NT2/D1 (cell line): ENCODE measurements at regions not wholly inside any gene's neighbourhood (a gene's known extent, or its start where the extent isn't known, plus 50 kb on each side); places are given as distances from the start of the nearest gene placed in this dataset.

Source experiments
- DNase-seq: peaks from one replicate; pipeline ENCODE4 v3.0.0-alpha.2; 2011; ENCODE audit warnings: low read depth, low spot score
- H3K27me3 ChIP-seq: 2 replicates; pipeline ENCODE4 v1.6.0; 2011; ENCODE audit warnings: mild to moderate bottlenecking; ENCODE audit not compliant: insufficient read length, insufficient read depth
- H3K36me3 ChIP-seq: 2 replicates; pipeline ENCODE4 v1.6.1; 2011; ENCODE audit warnings: mild to moderate bottlenecking, low read length, mixed read lengths; ENCODE audit not compliant: insufficient read depth, insufficient read length
- H3K4me1 ChIP-seq: 2 replicates; pipeline ENCODE4 v1.5.1; 2011; ENCODE audit not compliant: insufficient read depth, insufficient read length
- H3K4me3 ChIP-seq: 2 replicates; pipeline ENCODE4 v1.5.1; 2011; ENCODE audit warnings: low read depth; ENCODE audit not compliant: insufficient read length
- H3K9ac ChIP-seq: 2 replicates; pipeline ENCODE4 v1.6.0; 2011; ENCODE audit warnings: low read depth; ENCODE audit not compliant: insufficient read length
- H3K9me3 ChIP-seq: 2 replicates; pipeline ENCODE4 v1.5.1; 2011; ENCODE audit warnings: mild to moderate bottlenecking, low read length; ENCODE audit not compliant: insufficient read depth
- SUZ12 ChIP-seq: IDR thresholded peaks from 2 replicates; pipeline ENCODE4 v1.6.1; 2011; ENCODE audit not compliant: insufficient read length, insufficient read depth; ENCODE audit errors: extremely low read depth
- YY1 ChIP-seq: IDR thresholded peaks from 2 replicates; pipeline ENCODE4 v1.6.1; 2011; ENCODE audit not compliant: insufficient read length, insufficient read depth
- ZNF274 ChIP-seq: IDR thresholded peaks from 2 replicates; pipeline ENCODE4 v1.6.1; 2011; ENCODE audit warnings: mild to moderate bottlenecking, low read depth, low read length

GRCh38 chr5:63240063-63240755 is 661.6 kb downstream of the LRRC70 start:
- no peak overlapping the region for H3K4me3 ChIP-seq
- H3K4me1 ChIP-seq = no peaks in the 10 kb centered on the region
- H3K9ac ChIP-seq = no peak overlapping the region
- H3K36me3 ChIP-seq = no peaks in the 10 kb centered on the region
- no peaks in the 10 kb centered on the region for H3K9me3 ChIP-seq
- TF ChIP-seq SUZ12 (no peak), YY1 (no peak), ZNF274 (no peak)
- H3K27me3 ChIP-seq = no peaks in the 10 kb centered on the region
- no peak for DNase-seq

GRCh38 chr5:63233911-63234310 is 655.3 kb downstream of the LRRC70 start:
- no peak overlapping the region for H3K4me3 ChIP-seq
- H3K9ac ChIP-seq = no peak overlapping the region
- DNase-seq = no peak
- no peaks in the 10 kb centered on the region for H3K9me3 ChIP-seq
- TF ChIP-seq YY1 = no peak
- no peak for TF ChIP-seq SUZ12
- no peak for TF ChIP-seq ZNF274
- no peaks in the 10 kb centered on the region for H3K4me1 ChIP-seq
- no peaks in the 10 kb centered on the region for H3K36me3 ChIP-seq
- H3K27me3 ChIP-seq = no peaks in the 10 kb centered on the region

- no peak overlapping the region for H3K4me3 ChIP-seq
- no peaks in the 10 kb centered on the region for H3K9me3 ChIP-seq
These were observed 654.7 kb downstream of the LRRC70 start for GRCh38 chr5:63233361-63233760.

DNA sequence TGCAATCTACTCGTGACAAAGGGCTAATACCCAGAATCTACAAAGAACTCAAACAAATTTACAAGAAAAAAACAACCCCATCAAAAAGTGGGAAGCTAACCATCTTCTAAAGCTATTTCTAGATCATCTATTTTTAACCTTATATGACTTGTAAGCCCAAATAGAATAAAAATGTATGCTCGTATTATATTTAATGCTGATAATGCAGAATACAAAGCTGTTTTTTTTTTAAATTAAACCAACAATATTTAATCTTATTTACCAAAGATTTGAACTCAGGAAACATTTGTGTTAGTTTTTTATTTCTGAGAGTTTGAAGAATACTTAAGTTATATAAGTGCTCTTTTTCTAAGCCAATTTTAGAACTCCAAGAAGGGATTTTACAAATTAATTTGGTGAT is 652.1 kb downstream of the LRRC70 start:
- Histone ChIP-seq H3K9me3 (no peaks in the 10 kb centered on the region), H3K9ac (no peak overlapping the region), H3K27me3 (no peaks in the 10 kb centered on the region), H3K36me3 (no peaks in the 10 kb centered on the region), H3K4me3 (no peak overlapping the region), H3K4me1 (no peaks in the 10 kb centered on the region)
- TF ChIP-seq ZNF274 (no peak), SUZ12 (no peak), YY1 (no peak)
- DNase-seq = no peak

More at GRCh38 chr5:63233361-63233760, 654.7 kb downstream of the LRRC70 start:
- no peak for DNase-seq
- no peaks in the 10 kb centered on the region for H3K36me3 ChIP-seq
- no peaks in the 10 kb centered on the region for H3K4me1 ChIP-seq
- H3K27me3 ChIP-seq = no peaks in the 10 kb centered on the region
- H3K9ac ChIP-seq = no peak overlapping the region
- TF ChIP-seq YY1 (no peak), ZNF274 (no peak), SUZ12 (no peak)

- H3K4me1 ChIP-seq = no peaks in the 10 kb centered on the region
- no peaks in the 10 kb centered on the region for H3K36me3 ChIP-seq
- H3K9me3 ChIP-seq = no peaks in the 10 kb centered on the region
- no peak overlapping the region for H3K9ac ChIP-seq
- DNase-seq = no peak
- TF ChIP-seq YY1 (no peak), SUZ12 (no peak)
- no peaks in the 10 kb centered on the region for H3K27me3 ChIP-seq
- no peak overlapping the region for H3K4me3 ChIP-seq
These were observed 649.5 kb downstream of the LRRC70 start for GRCh38 chr5:63228154-63228553.

GRCh38 chr5:63220244-63220643 is 641.6 kb downstream of the LRRC70 start:
- Histone ChIP-seq H3K36me3 (no peaks in the 10 kb centered on the region), H3K9ac (no peak overlapping the region), H3K9me3 (no peaks in the 10 kb centered on the region), H3K4me3 (no peak overlapping the region), H3K27me3 (no peaks in the 10 kb centered on the region), H3K4me1 (no peaks in the 10 kb centered on the region)
- no peak for TF ChIP-seq YY1
- no peak for TF ChIP-seq SUZ12
- TF ChIP-seq ZNF274 = no peak
- DNase-seq = no peak

DNA sequence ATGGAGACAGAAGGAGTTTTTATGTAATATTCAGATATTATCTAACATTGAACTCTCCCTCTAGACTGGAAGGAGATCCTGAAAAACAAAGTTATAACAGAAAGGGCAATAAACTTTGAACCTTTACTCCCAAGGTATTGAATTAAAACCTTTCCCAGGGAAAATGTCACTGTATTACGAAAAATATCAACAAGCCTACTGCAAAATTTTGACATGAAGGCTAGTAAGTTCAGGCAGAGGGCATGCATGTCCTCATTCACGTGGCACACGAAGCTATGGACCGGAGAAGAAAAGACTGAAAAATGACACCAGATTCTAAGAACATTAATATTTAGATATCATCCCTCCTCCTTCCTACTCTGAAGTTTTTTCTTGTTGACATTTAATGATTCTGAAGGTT is 638.8 kb downstream of the LRRC70 start:
- no peak for DNase-seq
- TF ChIP-seq YY1 (no peak), SUZ12 (no peak), ZNF274 (no peak)
- H3K4me3 ChIP-seq = no peak overlapping the region
- H3K4me1 ChIP-seq = no peaks in the 10 kb centered on the region
- H3K9me3 ChIP-seq = no peaks in the 10 kb centered on the region
- no peaks in the 10 kb centered on the region for H3K27me3 ChIP-seq
- no peak overlapping the region for H3K9ac ChIP-seq
- no peaks in the 10 kb centered on the region for H3K36me3 ChIP-seq

DNA sequence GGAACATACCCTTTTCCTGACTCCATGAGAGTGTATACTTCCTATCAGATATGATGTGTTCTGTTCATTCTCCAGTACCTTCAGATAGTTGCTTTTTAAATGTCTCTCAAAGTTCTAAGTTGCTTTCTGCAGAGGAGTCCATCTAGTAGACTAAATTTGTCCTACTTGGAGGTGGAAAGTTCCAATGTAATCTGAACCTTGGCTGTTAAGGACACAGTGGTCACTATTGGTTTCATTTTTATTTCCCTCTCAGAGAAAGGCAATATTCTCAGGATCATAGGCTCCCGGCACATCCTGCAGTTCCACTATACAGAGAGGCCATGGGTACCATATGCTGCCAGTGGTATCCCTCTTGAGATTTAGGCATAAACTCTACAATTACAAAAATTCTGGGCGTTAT is 634.6 kb downstream of the LRRC70 start:
- H3K4me1 ChIP-seq = no peaks in the 10 kb centered on the region
- H3K4me3 ChIP-seq = no peak overlapping the region
- DNase-seq = no peak
- H3K27me3 ChIP-seq = no peaks in the 10 kb centered on the region
- H3K36me3 ChIP-seq = no peaks in the 10 kb centered on the region
- no peak overlapping the region for H3K9ac ChIP-seq
- TF ChIP-seq ZNF274 (no peak), SUZ12 (no peak)
- no peaks in the 10 kb centered on the region for H3K9me3 ChIP-seq
